A204.1 (cell line): ENCODE measurements at regions not wholly inside any gene's neighbourhood (a gene's known extent, or its start where the extent isn't known, plus 50 kb on each side); places are given as distances from the start of the nearest gene placed in this dataset.

Source experiments
- FAIRE-seq: peaks from 2 replicates; lab custom pipeline; 2012; peaks lifted over from hg19 to GRCh38; lab: Jason Lieb, UNC

GRCh38 chr5:61687371-61687770 is 355.3 kb downstream of the ZSWIM6 start:
- FAIRE-seq = no peak

DNA sequence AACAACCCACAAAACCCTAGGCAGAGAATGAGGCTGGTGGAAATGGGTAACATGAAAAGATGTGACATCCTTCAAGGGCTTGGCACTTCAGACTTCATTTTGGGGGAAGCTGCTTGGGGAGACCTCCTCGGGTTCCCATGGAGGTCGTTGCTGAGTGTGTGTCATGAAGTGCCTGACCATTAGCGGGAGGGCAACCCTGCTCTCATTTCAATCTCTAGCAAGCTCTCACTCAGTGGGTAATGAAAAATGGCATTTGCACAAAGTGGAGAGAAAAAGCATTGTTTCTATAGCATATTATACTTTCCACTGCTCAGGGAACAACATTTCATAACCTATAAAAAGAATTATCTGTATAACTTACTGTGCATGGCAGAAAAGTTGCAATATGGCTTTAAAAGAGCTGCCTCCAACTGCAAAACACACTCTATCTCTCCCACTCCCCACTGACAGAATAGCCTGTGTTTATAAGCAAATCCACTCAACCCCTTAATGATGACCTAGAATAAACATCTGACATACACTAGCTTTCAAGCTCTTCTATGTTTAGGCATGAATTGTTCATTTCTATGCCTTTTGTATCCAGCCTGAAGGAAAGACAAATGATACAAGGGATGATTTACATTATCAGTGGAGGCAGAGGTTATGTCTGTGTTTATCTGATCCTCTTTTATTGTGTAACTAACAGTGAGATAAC is 357.2 kb downstream of the ZSWIM6 start:
- FAIRE-seq = no peak

GRCh38 chr5:61697809-61698558 is 365.9 kb downstream of the ZSWIM6 start:
- no peak for FAIRE-seq

DNA sequence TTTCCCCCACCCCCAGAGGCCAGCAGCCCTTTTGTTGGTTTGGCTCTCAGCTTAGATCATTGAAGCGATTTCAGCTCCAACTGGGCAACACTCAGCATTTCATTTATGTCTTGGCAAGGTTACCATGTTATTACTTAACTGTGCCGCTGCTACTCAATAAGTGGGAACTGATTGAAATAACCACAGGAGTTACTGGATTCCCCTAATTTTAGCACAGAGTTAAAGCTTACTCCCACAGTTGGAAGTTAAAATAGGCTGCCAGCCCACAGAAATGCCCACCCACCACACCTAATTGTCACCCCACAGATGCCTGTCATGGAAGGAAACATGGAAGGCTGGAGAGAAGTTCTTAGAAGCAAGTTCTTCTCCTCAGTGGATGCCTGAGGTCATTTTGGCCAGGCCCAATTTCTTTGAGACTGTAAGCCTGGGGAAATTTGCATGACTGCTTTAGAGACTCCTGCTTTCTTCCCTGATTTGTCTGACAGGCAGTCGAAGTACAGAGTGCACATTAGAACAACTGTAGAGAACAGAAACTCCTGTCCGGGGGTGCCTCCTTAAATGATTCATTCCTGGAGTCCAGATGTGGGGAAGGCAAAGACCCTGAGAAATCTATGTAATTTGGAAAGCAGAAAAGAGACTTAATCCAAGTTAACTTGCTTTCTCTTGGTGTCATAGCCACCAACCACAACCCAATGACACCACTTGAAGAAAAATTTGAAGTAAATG is 370.0 kb downstream of the ZSWIM6 start:
- no peak for FAIRE-seq

GRCh38 chr5:61702784-61703183 is 370.7 kb downstream of the ZSWIM6 start:
- FAIRE-seq = no peak

DNA sequence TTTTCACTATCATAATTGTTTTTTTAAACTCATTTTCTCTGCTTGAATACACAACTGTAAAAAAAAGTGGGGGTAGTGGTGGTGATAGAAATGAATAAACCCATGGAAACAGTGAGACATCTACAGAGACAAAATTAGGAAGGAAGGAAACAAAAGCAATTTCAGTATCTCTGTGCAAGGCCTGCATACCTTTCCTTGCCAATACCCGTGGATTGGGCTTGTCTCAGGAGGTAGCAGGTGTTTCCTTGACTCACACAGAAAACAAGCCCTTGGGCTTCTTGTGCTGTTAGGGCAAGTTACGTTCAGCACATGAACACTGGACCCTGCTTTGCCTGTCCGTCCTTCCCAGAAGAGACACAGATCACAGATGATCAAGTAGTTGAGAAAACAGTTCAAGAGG is 372.2 kb downstream of the ZSWIM6 start:
- no peak for FAIRE-seq

GRCh38 chr5:61706751-61707150 is 374.7 kb downstream of the ZSWIM6 start:
- no peak for FAIRE-seq

GRCh38 chr5:61719124-61719523 is 387.1 kb downstream of the ZSWIM6 start:
- FAIRE-seq = no peak

GRCh38 chr5:61720829-61721228 is 388.8 kb downstream of the ZSWIM6 start:
- FAIRE-seq = no peak

DNA sequence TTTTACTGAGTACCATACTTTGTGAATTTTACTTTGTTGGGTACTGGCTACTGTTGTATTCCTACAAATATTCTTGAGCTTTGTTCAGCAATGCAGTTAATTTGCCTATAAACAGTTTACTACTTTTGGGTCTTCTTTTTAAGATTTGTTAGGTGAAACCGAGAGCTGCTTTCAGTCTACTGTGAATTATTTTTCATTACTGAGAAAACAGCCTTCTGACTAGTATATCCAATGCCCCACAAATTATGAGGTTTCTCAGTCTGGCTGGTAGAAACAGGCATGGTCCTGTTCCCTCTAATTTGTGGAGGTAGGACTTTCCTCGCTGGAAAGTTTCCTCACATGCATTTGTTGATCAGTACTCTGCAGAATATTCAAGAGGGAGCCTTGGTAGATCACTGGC is 392.0 kb downstream of the ZSWIM6 start:
- no peak for FAIRE-seq

DNA sequence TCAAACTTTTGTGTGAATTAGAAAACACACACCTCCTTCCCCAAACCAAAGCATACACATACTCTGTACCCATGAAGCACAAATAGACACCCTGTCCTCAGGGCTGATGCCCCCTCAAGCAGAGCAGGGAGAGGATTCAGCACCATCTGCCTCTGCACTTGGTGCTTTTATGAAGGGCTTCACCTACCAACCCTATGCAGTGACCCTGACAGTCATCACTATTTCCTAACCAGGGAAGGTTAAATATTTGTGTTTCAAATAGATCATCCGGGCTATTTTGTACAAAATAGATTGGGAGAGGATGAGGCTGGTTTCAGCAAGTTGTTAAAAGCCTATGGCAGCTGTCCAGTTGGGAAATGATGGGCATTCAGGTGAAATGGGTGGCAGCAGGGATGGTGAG is 396.2 kb downstream of the ZSWIM6 start:
- FAIRE-seq = no peak

DNA sequence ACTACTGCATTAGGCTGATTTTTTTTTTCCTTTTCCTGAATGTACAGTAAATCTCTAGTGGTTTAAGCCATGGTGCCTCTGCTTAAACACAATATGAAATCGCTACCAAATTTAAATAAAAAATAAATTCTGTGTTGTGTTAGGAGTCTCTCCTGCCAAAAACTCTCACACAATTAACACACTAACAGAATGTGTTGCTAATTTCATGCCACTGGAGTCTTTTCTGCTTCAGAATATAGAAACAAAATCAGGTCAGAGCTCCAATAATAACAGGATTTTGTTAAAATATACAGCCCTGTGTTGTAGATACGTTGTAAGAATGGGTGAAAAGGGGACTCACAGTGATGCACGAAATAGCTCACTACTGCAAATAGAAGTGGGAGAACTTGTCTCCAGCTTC is 398.8 kb downstream of the ZSWIM6 start:
- FAIRE-seq = no peak

- no peak for FAIRE-seq
These were observed 399.3 kb downstream of the ZSWIM6 start for GRCh38 chr5:61731267-61731945.

DNA sequence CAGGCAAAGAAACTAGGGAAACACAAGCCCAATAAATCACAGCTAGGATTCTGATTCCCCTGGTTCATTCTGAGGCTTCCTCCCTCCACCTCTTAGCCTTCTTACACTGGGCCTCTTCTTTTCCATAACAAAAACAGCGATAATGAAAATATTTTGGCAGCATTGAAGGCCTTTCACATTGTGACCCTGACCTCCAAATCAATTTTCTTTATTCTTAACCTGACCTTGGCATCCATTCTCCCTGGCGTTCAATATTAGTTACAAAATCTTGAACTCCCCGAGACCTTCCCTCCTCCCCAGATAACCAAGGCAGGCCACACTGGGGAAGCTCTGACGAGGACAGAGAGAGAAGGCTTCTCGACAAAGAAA is 399.9 kb downstream of the ZSWIM6 start:
- FAIRE-seq = no peak

DNA sequence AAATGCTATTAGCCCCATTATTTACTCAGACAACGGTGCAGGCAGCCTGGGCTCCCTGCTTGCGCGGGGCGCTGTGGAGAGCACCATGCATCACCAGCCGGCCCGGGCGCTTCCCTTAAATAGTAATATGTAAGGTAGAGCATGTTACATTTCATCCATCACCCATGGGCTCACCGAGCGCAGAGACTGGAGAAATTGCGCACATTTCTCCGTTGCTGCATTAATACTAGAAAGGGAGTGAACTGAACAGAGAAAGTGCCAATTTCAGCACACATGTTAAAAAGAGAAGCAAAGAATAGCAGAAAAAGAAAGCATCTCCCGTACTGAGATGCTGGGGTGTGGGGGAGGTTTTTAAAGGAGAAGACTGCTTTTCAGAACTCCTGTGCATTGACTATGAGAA is 400.3 kb downstream of the ZSWIM6 start:
- FAIRE-seq = no peak

DNA sequence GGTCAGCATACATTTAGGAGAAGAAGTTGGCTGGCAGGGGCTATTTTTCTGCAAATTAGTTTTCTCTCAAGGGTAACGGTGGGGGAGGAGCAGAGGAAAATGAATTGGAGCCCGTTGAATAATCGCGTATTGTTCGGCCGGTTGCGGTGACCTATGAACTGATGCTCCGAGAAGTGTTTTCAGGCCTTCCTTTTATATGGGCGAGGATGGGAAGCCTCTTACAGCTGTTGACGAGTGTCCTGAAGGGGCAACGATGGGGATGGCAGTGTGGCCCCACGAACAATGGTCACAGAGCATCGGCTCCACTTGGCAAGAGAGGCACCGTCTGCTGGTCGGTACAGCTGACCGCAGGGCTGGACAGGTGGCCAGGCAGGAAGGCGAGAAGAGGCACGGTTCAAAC is 400.7 kb downstream of the ZSWIM6 start:
- FAIRE-seq = no peak

GRCh38 chr5:61734001-61734400 is 401.9 kb downstream of the ZSWIM6 start:
- no peak for FAIRE-seq

- FAIRE-seq = no peak
These were observed 402.9 kb downstream of the ZSWIM6 start for GRCh38 chr5:61734966-61735365.

DNA sequence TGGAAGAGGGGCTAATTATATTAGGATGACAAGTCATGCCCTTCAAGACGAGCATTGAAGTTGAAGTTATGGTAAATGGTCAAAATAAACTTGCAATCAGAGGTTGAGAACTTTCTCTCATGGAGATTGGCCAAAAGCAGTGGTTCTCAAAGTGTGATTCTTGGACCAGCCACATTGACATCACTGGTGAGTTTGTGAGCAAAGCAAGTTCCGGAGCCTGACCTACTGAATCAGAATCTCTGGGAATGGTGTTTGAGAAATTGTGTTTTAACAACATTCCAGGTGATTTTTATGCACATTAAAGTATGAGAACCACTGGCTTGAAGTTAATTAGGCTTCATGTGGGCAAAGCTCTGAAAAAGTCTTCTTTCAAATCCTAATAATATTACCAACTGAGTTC is 403.5 kb downstream of the ZSWIM6 start:
- no peak for FAIRE-seq

GRCh38 chr5:61735995-61736394 is 403.9 kb downstream of the ZSWIM6 start:
- FAIRE-seq = no peak

- no peak for FAIRE-seq
These were observed 405.4 kb downstream of the ZSWIM6 start for GRCh38 chr5:61737301-61737963.

DNA sequence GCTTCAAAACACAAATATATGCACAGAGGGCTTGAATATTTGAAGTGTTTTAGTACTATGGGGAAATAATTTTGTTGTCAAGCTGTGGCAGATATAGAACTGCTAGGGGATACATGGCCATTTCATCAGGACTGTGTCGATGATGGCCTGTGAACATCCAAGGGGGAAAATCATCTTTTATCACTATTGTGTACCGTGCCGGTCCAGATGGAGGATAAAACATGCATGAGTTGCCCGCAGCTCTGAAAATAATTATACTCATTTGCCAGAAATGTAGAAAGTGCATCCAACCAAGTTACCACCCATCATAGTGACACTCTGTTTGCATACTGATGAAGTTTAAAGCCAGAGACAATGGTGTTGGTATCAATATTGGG is 405.9 kb downstream of the ZSWIM6 start:
- FAIRE-seq = no peak
